Common myeloid progenitor, CD34-positive (primary cell): ENCODE measurements at regions not wholly inside any gene's neighbourhood (a gene's known extent, or its start where the extent isn't known, plus 50 kb on each side); places are given as distances from the start of the nearest gene placed in this dataset.

ENCODE experiments used
- CTCF ChIA-PET: fragments of 350-600 bp; sonication (Branson Sonifier 250); formaldehyde crosslinking; loops from one replicate; lab custom pipeline; 2021; ENCODE audit warnings: antibody characterized with exemption; lab: Charles Lee
- POLR2A ChIA-PET: fragments of 350-600 bp; sonication (Branson Sonifier 250); formaldehyde crosslinking; loops from one replicate; lab custom pipeline; 2021; ENCODE audit warnings: antibody characterized with exemption; lab: Charles Lee
- DNase-seq, 3 donors: peaks; one replicate each; pipeline versions ENCODE4 v3.0.0 to v3.0.0-alpha.2; 2013
- H3K27ac ChIP-seq, 2 experiments: 1 replicate in 1 of 2; 2 replicates in 1 of 2; pipeline ENCODE4 v1.7.0; 2013; ENCODE audit warnings: inconsistent platforms in 2 of 2, low read length in 2 of 2, mild to moderate bottlenecking in 2 of 2, low read depth in 1 of 2, moderate library complexity in 1 of 2; ENCODE audit not compliant: severe bottlenecking in 2 of 2, insufficient read depth in 1 of 2, poor library complexity in 1 of 2
- H3K27me3 ChIP-seq, 5 experiments: replicated peaks in 2 of 5; 1 replicate in 3 of 5; 2 replicates in 2 of 5; pipeline versions ENCODE4 v1.6.1 to v1.7.0; 2013; ENCODE audit warnings: low read length in 4 of 5, mild to moderate bottlenecking in 2 of 5, moderate library complexity in 2 of 5, inconsistent platforms in 1 of 5; ENCODE audit not compliant: insufficient read depth in 5 of 5, control insufficient read depth in 4 of 5
- H3K36me3 ChIP-seq, 4 experiments: 1 replicate in 2 of 4; 2 replicates in 2 of 4; pipeline versions ENCODE4 v1.6.1 to v1.7.0; 2013; ENCODE audit warnings: low read length in 3 of 4, control low read depth in 1 of 4, mild to moderate bottlenecking in 1 of 4; ENCODE audit not compliant: control insufficient read depth in 4 of 4, insufficient read depth in 4 of 4
- H3K4me1 ChIP-seq, 4 experiments: 1 replicate in 3 of 4; 2 replicates in 1 of 4; pipeline versions ENCODE4 v1.6.1 to v1.7.1; 2013; ENCODE audit warnings: low read length in 3 of 4, mild to moderate bottlenecking in 3 of 4, control low read depth in 1 of 4, inconsistent platforms in 1 of 4, moderate library complexity in 1 of 4; ENCODE audit not compliant: control insufficient read depth in 4 of 4, insufficient read depth in 4 of 4; ENCODE audit errors: control extremely low read depth in 1 of 4
- H3K4me3 ChIP-seq, 7 experiments: 1 replicate in 4 of 7; 2 replicates in 3 of 7; pipeline versions ENCODE4 v1.5.1 to v1.7.0; 2013; ENCODE audit warnings: mild to moderate bottlenecking in 7 of 7, low read length in 6 of 7, moderate library complexity in 6 of 7, inconsistent platforms in 2 of 7, low read depth in 2 of 7, control low read depth in 1 of 7; ENCODE audit not compliant: insufficient read depth in 4 of 7, control insufficient read depth in 1 of 7; ENCODE audit errors: extremely low read depth in 1 of 7
- H3K9me3 ChIP-seq, 5 experiments: 1 replicate in 4 of 5; 2 replicates in 1 of 5; pipeline versions ENCODE4 v1.6.1 to v1.7.1; 2013; ENCODE audit warnings: low read length in 4 of 5, mild to moderate bottlenecking in 2 of 5, inconsistent platforms in 1 of 5, low read depth in 1 of 5, moderate library complexity in 1 of 5; ENCODE audit not compliant: control insufficient read depth in 4 of 5, insufficient read depth in 2 of 5; ENCODE audit errors: control extremely low read depth in 1 of 5
- WGBS: methylation state at CpG from one replicate; pipeline ENCODE4 v1.1.5; 2013; ENCODE audit not compliant: insufficient coverage; 5-methylcytosine and 5-hydroxymethylcytosine counted together

DNA sequence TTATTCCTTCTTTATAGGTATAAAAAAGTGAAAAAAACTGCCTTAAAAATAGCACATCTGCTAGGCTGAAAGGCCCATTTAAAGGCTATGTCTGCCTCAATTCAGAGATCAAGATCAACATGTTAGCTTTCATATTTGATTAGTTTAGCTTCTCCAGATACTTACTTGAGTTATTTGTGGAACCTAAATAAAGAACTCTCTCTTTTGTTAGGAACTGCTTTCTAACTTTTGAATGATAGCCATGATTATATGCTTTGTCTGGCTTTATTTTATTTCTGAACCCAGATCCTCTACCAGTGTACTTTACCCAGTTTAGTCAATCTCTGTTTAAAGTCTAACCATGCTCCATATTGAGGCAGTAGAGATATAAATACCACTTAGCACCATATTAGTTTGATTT lies 515.5 kb upstream of the SEMA3D start:
- H3K4me3 ChIP-seq: no peak overlapping the region
- POLR2A ChIA-PET: no interaction called here
- no peaks in the 10 kb centered on the region for H3K36me3 ChIP-seq
- no peaks in the 10 kb centered on the region for H3K4me1 ChIP-seq
- no peak overlapping the region for H3K27ac ChIP-seq
- H3K27me3 ChIP-seq: no peaks in the 10 kb centered on the region
- no peaks in the 10 kb centered on the region for H3K9me3 ChIP-seq
- CTCF ChIA-PET: no interaction called here
- DNase-seq: no peak

DNA sequence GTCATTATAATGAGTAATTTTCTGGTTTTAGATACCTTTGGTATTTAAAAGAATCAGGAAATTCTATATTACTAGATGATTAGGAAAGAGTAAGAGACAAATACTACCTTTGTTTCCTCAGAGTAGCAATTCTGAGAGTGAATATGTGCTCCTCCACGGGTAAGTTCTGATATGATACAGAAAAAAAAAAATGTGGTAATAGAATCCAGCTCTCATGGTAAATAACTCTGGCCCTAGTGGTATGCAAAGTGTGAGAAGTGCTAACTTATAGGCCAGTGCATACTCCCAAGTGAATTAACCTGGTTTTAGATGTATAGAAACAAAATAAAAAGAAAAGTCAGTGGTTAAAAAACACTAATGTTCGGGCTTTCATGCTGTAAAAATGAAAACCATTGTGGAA lies 512.6 kb upstream of the SEMA3D start:
- ChIA-PET POLR2A (interaction anchor here (1.4 kb wide), 1 partner anchor 13 kb away, joined by 3 read pairs; no protein-coding TSS in a partner anchor), CTCF (no interaction called here)
- DNase-seq: no peak
- Histone ChIP-seq H3K36me3 (no peaks in the 10 kb centered on the region), H3K27me3 (no peaks in the 10 kb centered on the region), H3K4me1 (no peaks in the 10 kb centered on the region), H3K27ac (no peak overlapping the region), H3K9me3 (no peaks in the 10 kb centered on the region), H3K4me3 (no peak overlapping the region)
- WGBS: 100% methylated on average over 2 of the region's 2 CpGs

DNA sequence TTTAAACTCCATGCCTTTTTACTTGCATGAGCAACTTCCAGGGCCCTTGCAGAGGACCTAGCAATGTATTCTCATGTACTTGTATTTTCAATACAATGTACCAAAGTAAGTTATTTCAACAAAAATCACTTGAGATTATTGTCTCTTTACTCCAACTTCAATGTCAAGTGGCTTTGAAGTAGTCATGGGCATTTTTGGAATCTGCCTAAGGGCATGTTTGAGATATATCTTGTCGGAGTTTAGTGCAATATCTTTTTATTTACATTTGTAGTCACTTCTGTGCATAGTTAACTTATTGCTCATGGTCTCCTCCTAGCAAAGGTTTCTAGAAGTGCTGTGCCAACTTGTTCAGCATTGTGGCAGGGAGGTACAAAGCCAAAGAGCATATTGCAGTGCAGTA lies 508.7 kb upstream of the SEMA3D start:
- Histone ChIP-seq H3K4me1 (no peaks in the 10 kb centered on the region), H3K9me3 (no peaks in the 10 kb centered on the region), H3K27me3 (no peaks in the 10 kb centered on the region), H3K27ac (no peak overlapping the region), H3K4me3 (no peak overlapping the region), H3K36me3 (no peaks in the 10 kb centered on the region)
- no peak for DNase-seq
- POLR2A ChIA-PET: no interaction called here
- WGBS: no CpG with 5 or more reads among the region's 1 CpG
- CTCF ChIA-PET: no interaction called here

DNA sequence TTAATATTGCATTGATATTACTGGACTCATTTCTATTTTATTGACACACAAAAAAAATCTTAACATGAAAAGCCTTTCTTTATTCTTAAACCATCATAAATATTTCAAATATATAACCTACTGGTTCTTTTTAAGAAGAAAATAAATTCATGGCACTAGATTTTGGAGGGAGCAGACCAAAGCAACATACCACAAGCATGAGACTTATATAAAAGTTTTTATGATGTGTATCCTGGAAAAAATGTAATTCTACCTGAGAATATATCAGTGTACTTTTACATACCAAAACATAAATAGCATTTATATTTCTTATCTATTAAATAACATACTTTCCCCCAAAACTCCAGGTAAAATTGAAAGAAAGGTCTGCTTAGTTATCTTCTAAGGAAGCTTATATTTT lies 508.2 kb upstream of the SEMA3D start:
- Histone ChIP-seq H3K9me3 (no peaks in the 10 kb centered on the region), H3K27me3 (no peaks in the 10 kb centered on the region), H3K36me3 (no peaks in the 10 kb centered on the region), H3K27ac (no peak overlapping the region), H3K4me3 (no peak overlapping the region), H3K4me1 (no peaks in the 10 kb centered on the region)
- no peak for DNase-seq
- CTCF ChIA-PET: no interaction called here
- POLR2A ChIA-PET: no interaction called here

DNA sequence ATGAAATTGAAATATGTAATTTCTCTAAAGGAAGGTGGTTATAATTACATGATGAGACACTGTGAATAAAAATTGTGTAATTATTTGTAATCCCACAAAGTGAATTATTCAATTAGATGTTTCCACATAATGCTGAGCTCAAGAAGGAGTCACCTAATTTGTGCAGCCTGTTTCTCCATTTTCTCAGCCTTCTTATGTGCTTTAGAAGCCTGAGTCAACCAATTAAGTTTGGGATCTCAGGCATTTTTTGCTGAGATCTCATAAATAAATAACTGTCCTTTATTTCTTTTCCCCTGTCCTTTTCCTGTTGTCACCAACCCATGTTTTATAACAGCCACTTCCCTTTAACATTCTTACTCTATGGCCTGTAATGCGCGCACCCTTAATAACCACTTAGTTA lies 506.5 kb upstream of the SEMA3D start:
- DNase-seq: no peak
- H3K36me3 ChIP-seq: no peaks in the 10 kb centered on the region
- no peaks in the 10 kb centered on the region for H3K4me1 ChIP-seq
- no peak overlapping the region for H3K4me3 ChIP-seq
- H3K27me3 ChIP-seq: no peaks in the 10 kb centered on the region
- CTCF ChIA-PET: no interaction called here
- POLR2A ChIA-PET: no interaction called here
- WGBS: no CpG with 5 or more reads among the region's 2 CpGs
- no peak overlapping the region for H3K27ac ChIP-seq
- H3K9me3 ChIP-seq: no peaks in the 10 kb centered on the region

DNA sequence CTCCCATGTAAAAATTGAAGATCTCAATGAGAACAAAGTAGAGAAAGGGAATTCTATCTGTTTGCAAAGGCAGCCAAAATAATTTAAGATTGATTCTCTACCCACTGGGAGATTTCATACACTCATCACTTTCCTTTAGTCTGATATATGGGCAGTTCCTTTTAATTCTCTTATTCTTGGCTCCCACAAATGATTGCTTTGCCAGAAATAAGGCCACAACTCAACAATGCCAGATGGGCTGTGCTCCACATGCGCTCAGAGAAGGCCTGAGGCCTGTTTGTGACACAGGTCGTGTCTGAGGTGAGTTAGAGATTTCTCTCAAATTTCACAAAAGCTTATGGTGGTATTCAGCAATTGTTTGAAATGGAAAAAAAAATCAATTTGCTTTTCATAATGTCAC lies 501.9 kb upstream of the SEMA3D start:
- ChIA-PET POLR2A (no interaction called here), CTCF (no interaction called here)
- no peak for DNase-seq
- WGBS: 100% methylated on average over 2 of the region's 2 CpGs
- no peak overlapping the region for H3K27ac ChIP-seq
- H3K27me3 ChIP-seq: no peaks in the 10 kb centered on the region
- no peak overlapping the region for H3K4me3 ChIP-seq
- H3K9me3 ChIP-seq: peaks cover 0 to 5% (median 0%) of the 10 kb centered on the region in 5 experiments
- H3K4me1 ChIP-seq: no peaks in the 10 kb centered on the region
- no peaks in the 10 kb centered on the region for H3K36me3 ChIP-seq

DNA sequence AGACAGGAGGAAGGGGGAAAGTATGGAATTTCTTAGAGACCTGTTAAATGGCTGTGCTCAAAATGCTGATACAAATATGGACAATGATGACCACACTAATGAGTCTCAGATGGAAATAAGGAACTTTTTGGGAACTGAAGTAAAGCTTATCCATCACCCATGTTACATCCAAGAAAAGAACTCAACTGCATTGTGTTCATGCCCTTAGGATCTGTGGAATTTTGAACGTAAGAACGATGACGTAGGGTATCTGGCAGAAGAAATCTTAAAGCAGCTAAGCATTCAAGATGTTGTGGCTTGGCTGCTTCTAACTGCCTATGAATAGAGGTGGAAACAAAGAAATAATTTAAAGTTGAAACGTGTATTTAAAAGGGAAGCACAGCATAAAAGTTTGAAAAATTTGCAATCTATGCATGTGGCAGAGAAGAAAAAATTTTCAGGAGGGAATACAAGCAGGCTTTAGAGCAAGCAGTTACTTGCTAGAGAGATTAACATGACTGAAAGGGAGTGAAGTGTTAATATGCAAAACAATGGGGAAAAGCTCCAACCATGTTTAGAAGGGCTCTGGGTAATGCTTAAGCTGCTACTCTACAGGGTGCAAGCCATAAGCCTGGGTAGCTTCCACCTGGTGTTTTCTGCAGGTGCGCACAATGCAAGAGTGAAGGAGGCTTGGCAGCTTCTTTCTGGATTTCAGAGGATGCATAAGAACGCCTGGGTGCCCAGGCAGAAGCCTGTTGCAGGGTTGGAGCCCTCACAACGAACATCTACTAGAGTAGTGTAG lies 499.7 kb upstream of the SEMA3D start:
- WGBS: 100% methylated on average over 4 of the region's 7 CpGs
- Histone ChIP-seq H3K36me3 (no peaks in the 10 kb centered on the region), H3K4me3 (no peak overlapping the region), H3K27ac (no peak overlapping the region), H3K4me1 (no peaks in the 10 kb centered on the region), H3K9me3 (peaks cover 0 to 5% (median 0%) of the 10 kb centered on the region in 5 experiments), H3K27me3 (no peaks in the 10 kb centered on the region)
- no peak for DNase-seq
- ChIA-PET CTCF (no interaction called here), POLR2A (interaction anchor here (1.4 kb wide), 1 partner anchor 13 kb away, joined by 3 read pairs; no protein-coding TSS in a partner anchor)
